ENCODE measurements at regions not wholly inside any gene's neighbourhood (a gene's known extent, or its start where the extent isn't known, plus 50 kb on each side); places are given as distances from the start of the nearest gene placed in this dataset.

GRCh38 chr4:110878956-110879355 lies 256.1 kb upstream of the PITX2 start:
- H3K27ac ChIP-seq (ENCODE audit: low read depth, low read length): no peak overlapping the region
- no peak overlapping the region for H2AFZ ChIP-seq (ENCODE audit: low read depth, low read length, severe bottlenecking)
- H3K27me3 ChIP-seq (ENCODE audit: low read length): no peaks in the 10 kb centered on the region
- no peak overlapping the region for H3K4me2 ChIP-seq (ENCODE audit: low read depth, low read length, poor library complexity, severe bottlenecking)
- H4K20me1 ChIP-seq (ENCODE audit: low read depth, low read length): no peaks in the 10 kb centered on the region
- H3K9ac ChIP-seq (ENCODE audit: low read length): no peak overlapping the region
- no peaks in the 10 kb centered on the region for H3F3A ChIP-seq (ENCODE audit: insufficient read depth)
- no peaks in the 10 kb centered on the region for H3K9me2 ChIP-seq (replicated peaks; ENCODE audit: insufficient read depth, low read length)
- no peaks in the 10 kb centered on the region for H3K9me3 ChIP-seq (ENCODE audit: insufficient read depth, low read length)
- H3K4me3 ChIP-seq (ENCODE audit: insufficient read depth, low read length, poor library complexity, severe bottlenecking): no peak overlapping the region
- H3K36me3 ChIP-seq (ENCODE audit: low read length): no peaks in the 10 kb centered on the region
- H3K79me2 ChIP-seq (ENCODE audit: insufficient read depth, low read length): no peaks in the 10 kb centered on the region
- TF ChIP-seq CTCF (IDR thresholded peaks at IDR 0.05; ENCODE audit: insufficient read depth, low read length, poor library complexity, severe bottlenecking) (no peak), EZH2phosphoT487 (conservative IDR thresholded peaks at IDR 0.05; ENCODE audit: low read length) (no peak)

- TF ChIP-seq CTCF (IDR thresholded peaks at IDR 0.05; ENCODE audit: insufficient read depth, low read length, poor library complexity, severe bottlenecking) (no peak), EZH2phosphoT487 (conservative IDR thresholded peaks at IDR 0.05; ENCODE audit: low read length) (no peak)
- H3K27me3 ChIP-seq (ENCODE audit: low read length): no peaks in the 10 kb centered on the region
- H3K27ac ChIP-seq (ENCODE audit: low read depth, low read length): no peak overlapping the region
- no peaks in the 10 kb centered on the region for H3K36me3 ChIP-seq (ENCODE audit: low read length)
- no peak overlapping the region for H3K4me3 ChIP-seq (ENCODE audit: insufficient read depth, low read length, poor library complexity, severe bottlenecking)
- no peak overlapping the region for H3K4me2 ChIP-seq (ENCODE audit: low read depth, low read length, poor library complexity, severe bottlenecking)
- no peaks in the 10 kb centered on the region for H3F3A ChIP-seq (ENCODE audit: insufficient read depth)
- H3K9ac ChIP-seq (ENCODE audit: low read length): no peak overlapping the region
- no peaks in the 10 kb centered on the region for H3K9me2 ChIP-seq (replicated peaks; ENCODE audit: insufficient read depth, low read length)
- H4K20me1 ChIP-seq (ENCODE audit: low read depth, low read length): no peaks in the 10 kb centered on the region
- H2AFZ ChIP-seq (ENCODE audit: low read depth, low read length, severe bottlenecking): no peak overlapping the region
- H3K79me2 ChIP-seq (ENCODE audit: insufficient read depth, low read length): no peaks in the 10 kb centered on the region
- H3K9me3 ChIP-seq (ENCODE audit: insufficient read depth, low read length): no peaks in the 10 kb centered on the region
These were observed 263.4 kb upstream of the PITX2 start for GRCh38 chr4:110886270-110886669.

- Histone ChIP-seq H4K20me1 (ENCODE audit: low read depth, low read length) (no peaks in the 10 kb centered on the region), H3K9me3 (ENCODE audit: insufficient read depth, low read length) (no peaks in the 10 kb centered on the region), H3K36me3 (ENCODE audit: low read length) (no peaks in the 10 kb centered on the region), H3K9ac (ENCODE audit: low read length) (no peak overlapping the region), H3F3A (ENCODE audit: insufficient read depth) (no peaks in the 10 kb centered on the region), H3K4me3 (ENCODE audit: insufficient read depth, low read length, poor library complexity, severe bottlenecking) (no peak overlapping the region), H2AFZ (ENCODE audit: low read depth, low read length, severe bottlenecking) (no peak overlapping the region), H3K9me2 (replicated peaks; ENCODE audit: insufficient read depth, low read length) (no peaks in the 10 kb centered on the region), H3K27me3 (ENCODE audit: low read length) (no peaks in the 10 kb centered on the region), H3K27ac (ENCODE audit: low read depth, low read length) (no peak overlapping the region), H3K4me2 (ENCODE audit: low read depth, low read length, poor library complexity, severe bottlenecking) (no peak overlapping the region), H3K79me2 (ENCODE audit: insufficient read depth, low read length) (no peaks in the 10 kb centered on the region)
- TF ChIP-seq EZH2phosphoT487 (conservative IDR thresholded peaks at IDR 0.05; ENCODE audit: low read length): no peak
- TF ChIP-seq CTCF (IDR thresholded peaks at IDR 0.05; ENCODE audit: insufficient read depth, low read length, poor library complexity, severe bottlenecking): no peak
These were observed 264.0 kb upstream of the PITX2 start for GRCh38 chr4:110886856-110887255.
